ENCODE measurements at regions not wholly inside any gene's neighbourhood (a gene's known extent, or its start where the extent isn't known, plus 50 kb on each side); places are given as distances from the start of the nearest gene placed in this dataset.

GRCh38 chr1:60449876-60450275, 376.3 kb upstream of the C1orf87 start:
- H3K4me3 ChIP-seq (ENCODE audit: low read depth, low read length) = no peak overlapping the region
- DNase-seq (ENCODE audit: low read depth) = no peak

DNA sequence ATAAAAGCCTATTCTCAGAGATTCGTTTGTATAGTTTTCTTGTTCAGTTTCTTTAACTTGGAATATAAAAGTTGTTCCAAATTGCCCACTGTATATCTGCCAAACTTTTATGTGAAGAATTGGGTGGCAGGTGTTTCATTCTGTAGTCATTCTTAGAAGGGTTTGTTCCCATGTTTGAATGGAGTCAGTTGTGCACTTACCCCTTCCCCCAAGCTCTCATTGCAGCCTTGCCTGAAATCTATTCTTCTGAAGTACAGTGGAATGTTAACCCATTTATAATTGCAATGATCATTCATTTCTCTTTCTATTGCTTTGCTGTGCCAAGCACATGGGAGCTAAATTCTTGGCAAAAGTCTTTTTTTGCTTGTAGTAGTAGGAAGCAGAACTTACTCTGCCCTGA, 375.3 kb upstream of the C1orf87 start:
- H3K4me3 ChIP-seq (ENCODE audit: low read depth, low read length) = no peak overlapping the region

GRCh38 chr1:60444680-60445079, 371.1 kb upstream of the C1orf87 start:
- no peak for DNase-seq (ENCODE audit: low read depth)
- H3K4me3 ChIP-seq (ENCODE audit: low read depth, low read length) = no peak overlapping the region

More for the DNA sequence above, 375.3 kb upstream of the C1orf87 start:
- DNase-seq (ENCODE audit: low read depth) = no peak

DNA sequence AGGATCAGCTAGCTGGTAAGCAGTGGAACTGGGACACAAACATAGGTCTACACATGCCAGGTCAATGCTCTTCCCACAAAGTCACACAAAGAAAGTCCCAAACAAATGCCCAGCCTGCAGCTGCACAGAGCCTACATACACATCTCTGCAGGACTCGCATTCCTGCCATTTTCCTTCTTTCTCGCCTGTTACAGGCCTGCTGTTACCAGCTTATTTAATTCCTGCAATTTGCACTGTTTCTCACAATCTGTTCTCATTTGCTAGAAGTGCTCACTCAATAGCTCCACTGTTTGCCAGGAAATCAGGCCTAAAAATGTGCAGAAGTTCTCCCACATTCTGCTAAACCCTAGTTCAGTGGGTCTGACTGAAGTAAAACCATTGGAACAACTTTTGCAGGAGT, 362.6 kb upstream of the C1orf87 start:
- H3K4me3 ChIP-seq (ENCODE audit: low read depth, low read length) = no peak overlapping the region
- DNase-seq (ENCODE audit: low read depth) = no peak

GRCh38 chr1:60431593-60431992, 358.0 kb upstream of the C1orf87 start:
- no peak overlapping the region for H3K4me3 ChIP-seq (ENCODE audit: low read depth, low read length)
- DNase-seq (ENCODE audit: low read depth) = no peak

- no peak for DNase-seq (ENCODE audit: low read depth)
- H3K4me3 ChIP-seq (ENCODE audit: low read depth, low read length) = no peak overlapping the region
Observed at GRCh38 chr1:60430375-60430774, 356.8 kb upstream of the C1orf87 start.

DNA sequence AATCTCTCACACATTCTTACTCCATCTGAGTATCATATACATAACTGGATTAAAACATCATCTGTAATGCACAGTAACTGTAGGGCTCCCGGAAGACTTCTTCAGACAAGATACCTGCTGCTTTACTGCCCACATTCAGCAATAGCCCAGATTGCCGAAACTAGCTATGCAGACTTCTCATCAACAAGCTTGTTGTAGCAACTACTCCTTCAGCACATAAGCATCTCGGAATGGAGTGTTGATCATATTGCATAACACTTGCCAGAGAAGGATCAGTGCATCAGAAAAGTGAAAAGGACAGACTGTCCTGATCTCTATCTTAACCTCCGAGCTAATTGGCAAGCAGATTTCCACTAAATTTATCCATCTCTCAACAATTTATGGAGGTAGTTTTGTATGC, 354.6 kb upstream of the C1orf87 start:
- peak; percentile 34 for DNase-seq (ENCODE audit: low read depth)
- H3K4me3 ChIP-seq (ENCODE audit: low read depth, low read length) = no peak overlapping the region

DNA sequence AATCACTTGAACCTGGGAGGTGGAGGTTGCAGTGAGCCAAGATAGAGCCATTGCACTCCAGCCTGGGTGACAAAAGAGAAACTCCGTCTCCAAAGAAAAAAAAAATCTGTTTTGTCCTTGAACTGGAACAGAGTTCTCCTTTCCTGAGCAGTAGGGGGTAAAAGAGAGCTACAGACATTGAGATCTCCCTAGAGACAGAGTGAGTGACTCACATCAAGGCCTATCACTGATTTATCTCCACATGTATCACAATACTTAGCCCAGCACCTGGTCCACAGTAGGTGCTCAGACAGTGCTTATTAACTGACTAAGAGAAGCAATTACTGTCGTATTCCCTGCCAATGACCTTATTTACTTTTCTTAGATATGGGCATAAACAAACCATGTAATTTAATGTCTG, 354.1 kb upstream of the C1orf87 start:
- no peak overlapping the region for H3K4me3 ChIP-seq (ENCODE audit: low read depth, low read length)

GRCh38 chr1:60427194-60427593, 353.6 kb upstream of the C1orf87 start:
- no peak for DNase-seq (ENCODE audit: low read depth)
- no peak overlapping the region for H3K4me3 ChIP-seq (ENCODE audit: low read depth, low read length)

More for the DNA sequence above, 354.1 kb upstream of the C1orf87 start:
- DNase-seq (ENCODE audit: low read depth) = no peak

GRCh38 chr1:60425528-60425927, 352.0 kb upstream of the C1orf87 start:
- H3K4me3 ChIP-seq (ENCODE audit: low read depth, low read length) = no peak overlapping the region
- no peak for DNase-seq (ENCODE audit: low read depth)

DNA sequence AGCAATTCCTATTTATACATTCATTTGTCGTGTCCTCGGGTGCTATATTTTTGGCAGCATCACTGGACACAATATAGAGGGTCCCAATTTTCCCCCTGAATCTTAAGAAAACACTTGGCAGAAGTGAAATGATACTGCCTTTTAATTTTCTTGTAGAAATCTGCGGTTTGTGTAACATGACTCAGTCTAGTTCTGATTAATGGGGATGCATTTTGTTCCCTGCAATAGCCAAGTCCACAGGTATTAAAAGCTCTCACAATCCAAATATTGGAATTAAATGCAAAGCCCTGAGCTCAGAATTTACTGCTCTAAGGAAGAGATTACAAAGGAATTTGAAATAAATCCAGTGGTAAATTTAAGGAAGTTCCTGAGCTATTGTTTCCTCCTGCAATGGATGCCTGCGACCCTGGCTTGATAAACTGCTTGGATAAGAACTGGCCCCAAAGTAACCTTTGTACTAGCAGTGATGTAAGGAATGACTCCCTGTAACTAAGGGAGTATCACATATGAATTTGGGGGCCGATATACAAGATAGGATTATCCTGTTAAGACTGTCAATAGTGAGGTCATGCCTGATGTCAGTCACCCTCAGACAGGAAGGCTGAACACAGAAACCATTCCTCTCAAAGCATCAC, 349.7 kb upstream of the C1orf87 start:
- DNase-seq (ENCODE audit: low read depth) = no peak
- H3K4me3 ChIP-seq (ENCODE audit: low read depth, low read length) = no peak overlapping the region

DNA sequence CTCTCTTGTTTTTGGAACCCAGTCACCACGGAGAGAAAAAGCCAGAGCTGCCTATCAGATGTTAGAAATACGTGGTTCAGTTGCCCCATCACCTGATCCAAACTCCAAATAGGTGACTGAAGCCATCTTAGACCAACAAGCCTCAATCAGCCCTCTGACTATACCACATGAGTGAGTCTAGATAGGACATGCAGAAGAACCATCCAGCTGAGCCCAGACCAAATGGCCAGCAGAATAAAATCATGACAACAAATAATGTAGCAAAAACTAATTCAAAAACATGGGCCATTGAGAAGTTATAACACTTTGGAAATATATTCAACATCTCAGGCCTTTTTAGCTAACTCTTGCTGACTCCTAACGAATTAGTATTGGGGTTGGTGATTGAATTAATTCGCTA, 348.4 kb upstream of the C1orf87 start:
- no peak for DNase-seq (ENCODE audit: low read depth)
- no peak overlapping the region for H3K4me3 ChIP-seq (ENCODE audit: low read depth, low read length)

GRCh38 chr1:60419023-60419422, 345.5 kb upstream of the C1orf87 start:
- no peak for DNase-seq (ENCODE audit: low read depth)
- H3K4me3 ChIP-seq (ENCODE audit: low read depth, low read length) = no peak overlapping the region

- no peak for DNase-seq (ENCODE audit: low read depth)
- no peak overlapping the region for H3K4me3 ChIP-seq (ENCODE audit: low read depth, low read length)
Observed at GRCh38 chr1:60415696-60416095, 342.1 kb upstream of the C1orf87 start.

DNA sequence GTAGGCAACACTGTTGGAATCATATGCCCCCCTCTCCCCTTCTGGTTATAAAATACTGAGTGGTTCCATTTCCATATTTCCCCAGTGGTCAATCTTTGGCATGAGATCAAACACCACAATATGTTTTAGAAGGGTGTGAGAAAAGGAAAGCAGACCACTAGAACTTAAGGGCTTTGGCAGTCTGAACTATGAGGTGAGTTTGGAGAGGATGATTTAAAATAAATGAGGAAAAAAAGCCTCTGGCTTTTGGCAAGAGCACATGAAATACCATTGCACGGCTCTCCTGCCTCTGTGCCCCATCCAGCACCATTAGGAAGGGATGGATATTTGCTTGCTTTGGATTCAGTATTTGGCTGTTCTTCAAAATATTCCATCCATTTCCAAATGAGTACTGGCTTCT, 339.5 kb upstream of the C1orf87 start:
- no peak for DNase-seq (ENCODE audit: low read depth)
- no peak overlapping the region for H3K4me3 ChIP-seq (ENCODE audit: low read depth, low read length)

- no peak for DNase-seq (ENCODE audit: low read depth)
- H3K4me3 ChIP-seq (ENCODE audit: low read depth, low read length) = no peak overlapping the region
Observed at GRCh38 chr1:60411591-60411990, 338.0 kb upstream of the C1orf87 start.

GRCh38 chr1:60402816-60403215, 329.2 kb upstream of the C1orf87 start:
- H3K4me3 ChIP-seq (ENCODE audit: low read depth, low read length) = no peak overlapping the region
- DNase-seq (ENCODE audit: low read depth) = no peak

- no peak overlapping the region for H3K4me3 ChIP-seq (ENCODE audit: low read depth, low read length)
- DNase-seq (ENCODE audit: low read depth) = no peak
Observed at GRCh38 chr1:60402216-60402615, 328.6 kb upstream of the C1orf87 start.

DNA sequence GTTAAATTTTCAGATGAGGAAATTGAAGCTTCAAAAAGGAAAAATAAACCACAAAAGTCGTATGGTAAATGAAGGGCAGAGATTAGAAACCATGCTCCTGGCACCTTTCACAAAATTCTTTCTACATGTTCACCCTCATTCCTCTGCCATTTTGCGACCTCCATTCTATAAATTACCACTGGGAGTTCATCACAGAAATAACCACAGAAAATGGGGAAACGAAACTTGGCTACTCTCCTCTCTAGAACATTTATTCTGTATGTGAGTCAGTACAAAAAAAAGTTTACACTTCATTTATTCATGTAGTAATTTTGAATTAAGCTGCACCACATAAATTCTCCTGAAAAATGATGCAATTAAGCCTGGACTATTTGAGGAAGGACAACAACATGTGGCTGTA, 320.9 kb upstream of the C1orf87 start:
- DNase-seq (ENCODE audit: low read depth) = peak; percentile 4
- H3K4me3 ChIP-seq (ENCODE audit: low read depth, low read length) = no peak overlapping the region

DNA sequence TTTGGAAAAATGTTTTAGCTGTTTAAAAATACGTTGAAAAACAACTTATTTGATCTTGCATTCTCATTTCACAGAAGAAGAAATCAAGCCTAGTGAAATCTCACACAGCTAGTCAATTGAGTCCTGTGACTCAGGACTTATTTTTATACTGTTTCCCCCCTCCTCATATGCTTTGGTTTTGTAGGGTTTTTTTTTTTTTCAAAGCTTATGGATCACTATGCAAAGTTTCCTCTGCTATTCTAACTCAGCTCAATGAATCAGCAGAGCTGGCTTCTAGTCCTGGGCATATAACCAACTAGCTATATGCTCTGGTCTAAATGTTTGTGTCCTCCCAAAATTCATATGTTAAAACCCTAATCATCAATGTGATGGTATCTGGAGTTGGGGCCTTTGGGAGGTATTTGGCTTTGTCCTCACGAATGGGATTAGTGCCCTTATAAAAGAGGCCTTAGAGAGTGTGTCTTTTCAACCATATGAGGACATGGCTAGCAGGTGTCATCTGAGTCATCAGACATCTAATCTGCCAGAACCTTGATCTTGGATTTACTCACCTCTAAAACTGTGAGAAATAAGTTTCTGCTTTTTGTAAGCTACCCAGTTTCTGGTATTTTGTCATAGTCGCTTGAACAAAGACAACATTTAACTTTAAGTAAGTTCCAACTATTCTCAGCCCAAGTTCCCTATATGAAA, 317.2 kb upstream of the C1orf87 start:
- no peak overlapping the region for H3K4me3 ChIP-seq (ENCODE audit: low read depth, low read length)
- DNase-seq (ENCODE audit: low read depth) = no peak

All from skeletal muscle cell (primary cell).